HT1080 (cell line): ENCODE measurements at regions not wholly inside any gene's neighbourhood (a gene's known extent, or its start where the extent isn't known, plus 50 kb on each side); places are given as distances from the start of the nearest gene placed in this dataset.
"Not testable (repeated sequence)": the region's sequence is repeated elsewhere in the genome, so short reads cannot be mapped to it uniquely, and the experiment has no call there.

Experiments
- DNase-seq: peaks from one replicate; pipeline ENCODE4 v3.0.0-alpha.2; 2015; ENCODE audit warnings: low read depth

DNA sequence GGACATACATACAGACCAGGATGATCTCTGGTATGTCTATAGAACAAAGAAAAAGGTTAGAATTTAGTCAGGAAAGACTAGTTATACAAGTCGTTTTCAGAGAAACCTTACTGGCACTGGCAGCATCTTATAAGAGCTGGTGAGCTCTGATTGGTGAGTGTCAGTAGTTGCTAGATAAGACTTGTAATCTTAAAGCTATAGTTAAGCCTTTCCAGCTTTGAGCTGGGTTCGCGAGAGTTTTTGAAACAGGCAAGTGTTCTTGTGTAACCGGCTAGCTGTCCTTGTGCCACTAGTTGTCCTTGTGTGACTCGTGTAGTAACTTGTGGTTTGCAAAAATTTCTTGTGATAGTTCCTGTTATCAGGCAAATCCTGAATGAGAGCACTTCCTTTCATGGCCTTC, 740.9 kb downstream of the GALC start:
- no peak for DNase-seq

DNA sequence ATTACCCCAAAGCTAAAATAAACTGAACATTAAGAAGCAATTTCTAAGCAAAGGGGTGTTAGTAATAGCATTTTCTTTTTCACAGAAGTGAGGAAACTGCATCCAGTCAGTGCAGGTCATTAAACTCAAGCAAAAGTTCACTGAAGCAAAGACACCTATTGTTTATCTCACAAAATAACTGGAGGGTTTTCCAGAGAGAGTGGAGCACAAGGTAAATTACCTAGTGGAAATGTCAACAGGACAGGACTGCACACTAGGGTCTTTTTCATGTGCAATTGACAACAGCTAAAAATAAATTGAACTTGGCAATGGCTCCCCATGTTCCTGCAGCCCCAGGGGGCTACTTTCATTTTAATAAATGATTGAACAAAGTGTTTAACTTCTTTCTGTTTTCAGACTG, 742.0 kb downstream of the GALC start:
- no peak for DNase-seq

DNA sequence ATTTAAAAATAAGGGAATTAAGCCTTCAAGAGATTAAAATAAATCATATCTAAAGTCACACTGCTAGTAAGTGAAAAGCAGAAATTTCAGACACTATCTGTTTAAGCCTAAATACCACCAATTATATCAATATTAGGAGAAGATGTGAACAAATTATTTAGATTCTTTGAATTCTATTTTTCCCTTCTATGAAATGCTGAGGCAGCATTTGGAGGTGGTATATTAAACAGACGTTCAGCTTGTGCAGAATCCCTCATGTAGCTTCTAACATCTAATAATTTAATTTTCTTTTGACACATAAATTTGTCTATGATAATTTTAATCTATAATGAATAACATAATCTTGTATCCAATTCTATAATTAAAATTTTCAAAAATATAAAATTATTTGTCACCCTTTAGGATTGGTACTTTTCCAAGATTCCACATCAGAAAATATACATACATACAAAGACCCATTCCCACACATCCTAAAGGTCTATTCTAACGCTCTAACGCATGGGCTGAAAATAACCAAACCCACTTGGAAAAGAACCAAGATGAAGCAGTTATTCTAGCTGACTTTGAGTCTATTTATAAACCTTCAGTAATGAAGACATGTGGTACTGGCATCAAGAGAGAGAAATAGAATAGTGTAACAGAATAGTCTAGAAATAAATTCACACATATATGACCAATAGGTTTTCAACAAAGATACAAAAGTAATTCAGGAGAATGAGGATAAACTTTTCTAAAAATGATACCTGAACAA, 751.8 kb downstream of the GALC start:
- no peak for DNase-seq

DNA sequence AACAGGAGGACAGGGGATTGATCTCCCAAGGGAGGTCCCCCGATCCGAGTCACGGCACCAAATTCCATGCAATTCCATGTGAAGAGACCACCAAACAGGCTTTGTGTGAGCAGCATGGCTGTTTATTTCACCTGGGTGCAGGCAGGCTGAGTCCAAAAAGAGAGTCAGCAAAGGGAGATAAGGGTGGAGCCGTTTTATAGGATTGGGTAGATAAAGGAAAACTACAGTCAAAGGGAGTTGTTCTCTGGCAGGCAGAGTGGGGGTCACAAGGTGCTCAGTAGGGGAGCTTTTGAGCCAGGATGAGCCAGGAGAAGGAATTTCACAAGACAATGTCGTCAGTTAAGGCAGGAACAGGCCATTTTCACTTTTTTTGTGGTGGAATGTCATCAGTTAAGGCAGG, 752.7 kb downstream of the GALC start:
- DNase-seq = not testable (repeated sequence)

DNA sequence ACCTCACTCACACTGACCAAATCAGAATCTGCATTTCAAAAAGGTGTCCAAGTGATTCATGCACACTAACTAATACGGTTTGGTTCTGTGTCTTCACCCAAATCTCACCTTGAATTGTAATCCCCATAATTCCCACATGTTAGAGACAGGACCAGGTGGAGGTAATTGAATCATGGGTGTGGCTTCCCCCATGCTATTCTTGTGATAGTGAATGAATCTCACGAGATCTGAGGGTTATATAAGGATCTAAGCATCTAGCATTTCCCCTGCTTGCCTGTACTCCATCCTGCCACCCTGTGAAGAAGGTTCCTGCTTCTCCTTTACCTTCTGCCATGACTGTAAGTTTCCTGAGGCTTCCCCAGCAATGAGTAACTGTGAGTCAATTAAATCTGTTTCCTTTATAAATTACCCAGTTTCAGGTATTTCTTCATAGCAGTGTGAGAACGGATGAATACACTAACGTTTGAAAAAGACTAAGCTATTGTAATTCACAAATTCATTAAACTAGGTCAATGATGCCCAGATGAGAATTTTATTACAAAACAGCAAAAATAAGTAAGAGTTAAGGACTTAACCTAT, 759.1 kb downstream of the GALC start:
- peak; percentile 38 for DNase-seq

DNA sequence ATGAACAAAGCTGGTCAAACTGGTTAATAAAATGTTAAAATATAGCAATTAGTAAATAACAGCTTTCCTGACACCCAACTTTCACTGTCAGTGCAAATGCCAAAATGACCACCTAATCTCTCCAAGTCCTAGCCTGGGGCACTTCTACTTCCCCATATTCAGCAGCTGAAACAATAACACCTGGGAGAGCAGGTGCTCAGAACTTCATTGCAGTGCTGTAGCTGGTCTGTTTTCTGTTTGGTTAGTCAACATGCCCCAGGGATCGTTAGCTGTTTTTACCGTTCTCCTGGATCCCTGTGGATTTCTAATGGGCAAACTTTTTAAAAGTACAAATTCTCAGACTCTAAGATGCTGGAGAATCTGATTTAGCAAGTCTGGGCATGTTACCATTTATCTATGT, 759.7 kb downstream of the GALC start:
- no peak for DNase-seq

DNA sequence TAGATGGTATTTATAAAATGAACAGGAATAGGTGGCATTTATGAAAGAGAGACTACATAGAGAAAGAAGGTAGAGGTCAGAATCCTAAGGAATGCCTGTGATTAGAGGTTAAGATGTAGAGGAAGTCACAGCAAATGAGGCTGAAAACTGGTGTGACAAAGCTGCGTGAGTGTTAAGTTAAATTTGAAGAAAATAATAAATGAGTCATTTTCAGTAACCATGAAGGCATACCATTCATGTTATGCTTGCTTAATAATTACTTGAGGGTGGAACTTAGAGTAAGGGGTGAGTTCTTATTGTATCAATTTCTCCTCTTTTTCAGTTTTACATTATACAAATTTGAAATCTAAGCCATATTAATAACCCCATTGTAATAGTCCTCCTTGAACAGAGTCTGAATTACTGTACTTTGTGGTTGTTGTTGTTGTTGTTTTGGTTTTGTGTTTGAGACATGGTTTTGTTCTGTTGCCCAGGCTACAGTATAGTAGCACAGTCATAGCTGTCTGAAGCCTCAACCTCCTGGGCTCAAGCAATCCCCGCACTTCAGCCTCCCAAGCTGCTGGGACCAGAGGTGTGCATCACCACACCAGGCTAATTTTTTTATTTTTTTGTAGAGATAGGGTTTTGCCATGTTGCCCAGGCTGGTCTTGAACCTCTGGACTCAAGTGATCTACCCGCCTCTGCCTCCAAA, 761.5 kb downstream of the GALC start:
- peak; percentile 13 for DNase-seq

DNA sequence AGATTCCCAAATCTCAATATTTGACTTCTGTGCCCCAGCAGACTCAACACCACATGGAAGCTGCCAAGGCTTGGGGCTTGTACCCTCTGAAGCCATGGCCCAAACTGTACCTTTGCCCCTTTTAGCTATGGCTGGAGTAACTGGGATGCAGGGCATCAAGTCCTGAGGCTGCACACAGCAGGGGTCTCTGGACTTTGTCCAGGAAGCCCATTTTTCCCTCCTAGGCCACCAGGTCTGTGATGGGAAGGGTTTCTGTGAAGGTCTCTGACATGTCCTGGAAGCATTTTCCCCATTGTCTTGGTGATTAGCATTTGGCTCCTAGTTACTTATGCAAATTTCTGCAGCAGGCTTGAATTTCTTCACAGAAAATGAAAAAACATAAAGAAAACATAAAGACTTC, 762.3 kb downstream of the GALC start:
- DNase-seq = no peak

DNA sequence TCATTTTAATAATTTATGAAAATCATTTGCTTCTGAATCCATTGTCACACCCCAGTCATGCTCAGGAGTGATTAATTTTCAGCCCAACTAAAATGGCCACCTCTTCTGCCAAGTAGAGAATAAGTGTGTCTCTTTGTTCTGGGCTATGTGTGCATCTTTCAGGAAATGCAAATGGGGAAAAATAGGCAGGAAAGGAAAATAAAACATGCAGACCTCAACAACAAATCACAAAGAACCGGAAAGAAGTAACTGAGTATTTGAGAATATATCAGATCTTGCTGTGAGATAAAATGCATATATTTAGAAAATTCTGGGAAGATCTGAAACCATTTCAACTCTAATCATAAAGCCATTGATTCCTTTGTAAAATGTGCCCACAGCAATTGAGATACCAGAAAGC, 763.9 kb downstream of the GALC start:
- no peak for DNase-seq

DNA sequence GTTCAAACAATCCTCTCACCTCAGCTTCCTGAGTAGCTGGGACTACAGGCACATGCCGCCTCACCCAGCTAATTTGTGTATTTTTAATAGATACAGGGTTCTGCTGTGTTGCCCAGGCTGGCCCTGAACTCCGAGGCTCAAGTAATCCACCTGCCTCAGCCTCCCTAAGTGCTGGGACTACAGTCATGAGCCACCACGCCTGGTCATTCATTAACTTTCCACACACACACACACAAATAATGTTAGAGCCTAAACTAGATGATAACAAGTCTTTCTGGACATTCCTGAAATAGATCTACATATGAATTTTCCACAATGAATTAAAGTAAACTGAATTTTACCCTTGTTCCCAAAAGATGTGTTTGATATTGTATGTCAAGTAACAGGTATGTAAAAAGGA, 776.0 kb downstream of the GALC start:
- no peak for DNase-seq

DNA sequence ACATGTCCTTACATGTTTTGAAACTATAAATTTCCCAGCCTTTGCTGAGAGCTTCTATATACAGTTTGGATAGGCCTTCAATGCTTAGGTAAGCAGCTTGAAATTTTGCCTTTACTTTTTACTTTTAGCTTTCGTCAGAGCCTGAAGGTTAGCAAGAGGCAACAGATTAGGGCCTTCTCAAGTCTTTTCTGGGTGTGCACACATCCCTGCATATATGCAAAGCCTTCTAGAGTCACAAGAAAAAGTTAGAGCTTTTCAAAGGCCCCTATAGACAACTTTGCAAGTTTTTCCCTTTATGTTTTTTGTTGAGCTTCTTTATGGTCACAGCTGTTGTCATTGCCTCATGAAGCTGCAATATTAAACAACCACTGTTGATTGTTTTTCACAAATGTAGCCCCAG, 778.4 kb downstream of the GALC start:
- DNase-seq = no peak

DNA sequence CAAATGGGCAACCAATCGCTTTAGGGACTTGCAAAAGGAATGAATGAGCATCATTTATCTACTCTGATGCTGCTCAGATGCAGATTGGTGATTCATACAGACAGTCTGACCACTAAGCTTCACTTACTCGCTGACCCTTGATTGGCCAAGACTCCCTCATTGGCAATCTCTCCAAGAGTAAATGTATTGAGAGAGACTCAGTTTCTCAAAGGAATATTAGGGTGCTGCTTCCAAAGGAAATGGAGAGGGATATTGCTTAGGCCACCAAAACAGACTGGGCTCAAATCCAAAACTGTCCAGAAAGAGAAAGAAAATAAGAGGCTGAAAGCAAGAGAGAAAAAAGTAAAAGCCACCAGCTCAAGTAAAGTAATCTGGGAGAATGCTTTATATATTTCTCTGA, 785.2 kb downstream of the GALC start:
- DNase-seq = peak; percentile 2

DNA sequence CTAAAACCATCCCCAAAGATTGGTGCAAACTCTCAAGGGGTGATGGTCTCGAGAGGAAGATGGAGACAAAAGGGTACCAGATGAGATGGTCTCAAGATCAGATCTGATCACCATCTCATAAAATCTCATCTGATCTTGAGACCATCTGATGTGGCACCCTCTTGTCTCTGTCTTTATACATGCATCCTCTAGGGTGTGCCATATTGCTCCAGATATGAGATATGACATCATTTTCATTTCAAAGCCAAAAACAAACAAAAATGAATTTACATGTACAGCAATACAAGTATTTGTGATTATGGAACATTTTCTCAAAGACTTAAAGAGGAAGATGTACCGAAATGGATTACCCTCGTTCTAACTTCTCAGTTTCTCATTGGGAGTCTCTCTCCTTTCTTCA, 787.2 kb downstream of the GALC start:
- no peak for DNase-seq

DNA sequence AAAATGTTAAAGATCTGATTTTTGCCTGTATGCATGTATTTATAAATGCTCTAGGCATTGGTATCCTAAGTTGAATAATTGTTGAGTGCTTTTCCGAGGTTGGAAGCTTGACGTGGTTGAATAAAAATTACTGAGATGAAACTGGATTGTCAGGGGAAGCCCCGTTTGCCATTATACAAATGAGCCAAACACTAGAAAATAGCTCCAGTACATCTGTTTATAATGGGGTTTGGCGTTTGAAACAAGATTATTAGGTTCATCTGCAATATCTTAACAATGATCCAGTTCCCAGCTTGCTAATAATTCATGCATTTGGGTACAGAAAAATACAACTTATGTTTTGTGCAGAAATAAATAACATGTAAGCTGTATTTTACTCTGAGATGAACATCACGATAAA, 789.6 kb downstream of the GALC start:
- no peak for DNase-seq

DNA sequence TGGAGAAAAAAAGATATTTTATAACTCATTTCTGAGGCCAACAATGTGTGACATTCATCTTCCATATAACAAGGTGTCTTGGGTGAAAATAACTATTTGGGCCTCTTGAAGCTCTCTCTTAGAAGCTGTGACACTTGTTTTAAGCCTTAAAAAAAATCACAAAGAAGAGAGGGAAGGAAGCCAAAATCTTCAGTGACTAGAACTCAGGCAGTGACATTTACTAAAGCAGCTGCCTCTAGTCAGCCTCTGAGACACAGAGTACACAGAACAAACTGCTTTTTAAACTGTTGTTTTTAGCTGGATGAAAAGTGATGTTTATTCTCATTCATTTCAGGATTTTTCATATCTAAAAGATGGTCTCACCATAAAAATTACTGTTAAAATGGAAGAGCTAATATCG, 793.6 kb downstream of the GALC start:
- no peak for DNase-seq

DNA sequence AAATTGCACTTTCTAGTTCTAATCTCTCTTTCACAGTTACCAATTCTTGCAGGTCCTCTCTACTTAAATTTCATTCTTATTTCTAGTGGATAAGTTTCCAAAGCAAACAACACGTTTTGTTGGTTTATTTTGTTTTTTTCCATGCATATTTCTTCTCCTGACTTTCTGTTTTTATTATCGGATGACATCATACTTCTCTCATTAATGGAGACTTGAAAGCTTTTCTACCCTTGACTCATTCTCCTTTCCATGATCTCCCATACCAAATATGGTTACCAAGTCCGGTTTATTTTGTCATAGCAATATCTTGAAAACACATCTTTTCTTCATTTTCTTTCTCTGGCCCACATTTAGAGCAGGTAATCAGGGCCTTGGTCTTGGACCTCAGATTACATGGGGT, 796.5 kb downstream of the GALC start:
- no peak for DNase-seq

DNA sequence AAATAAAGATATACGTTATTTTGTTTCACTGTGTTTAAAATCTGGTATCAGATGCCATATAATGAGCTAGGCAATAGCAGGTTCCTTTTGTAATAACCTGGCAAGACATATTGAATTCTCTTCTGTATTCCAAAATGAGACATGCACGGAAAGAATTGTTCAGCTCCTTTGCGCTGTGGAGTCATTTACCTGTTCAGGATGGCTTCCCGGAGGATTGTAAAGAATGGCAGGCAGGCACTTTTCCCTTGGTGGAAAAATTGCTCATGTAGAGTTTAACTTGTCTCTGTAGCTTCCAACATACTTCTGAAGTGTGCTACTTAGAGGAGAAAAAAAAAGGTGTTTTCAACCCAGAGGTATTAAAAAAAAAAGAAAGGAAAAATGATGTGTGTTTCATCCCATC, 805.2 kb downstream of the GALC start:
- no peak for DNase-seq

DNA sequence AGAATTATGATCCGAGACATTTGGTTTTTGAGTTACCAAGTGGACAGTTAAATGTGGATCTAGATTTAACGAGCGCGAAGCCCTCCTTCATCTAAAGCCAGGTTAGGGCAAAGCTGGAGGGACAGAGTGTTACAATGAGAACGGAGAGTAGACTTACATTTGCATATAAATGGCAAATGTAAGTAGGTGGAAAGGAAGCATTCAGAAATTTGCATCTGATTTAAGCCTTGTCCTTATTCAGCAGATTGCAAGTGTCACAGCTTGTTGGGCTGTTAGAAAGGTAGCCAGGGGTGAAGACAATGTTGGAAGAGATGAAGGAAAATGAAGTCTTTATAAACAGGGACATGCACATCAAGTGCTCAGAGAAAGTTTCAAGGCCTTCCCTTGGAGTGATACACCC, 806.2 kb downstream of the GALC start:
- DNase-seq = no peak

DNA sequence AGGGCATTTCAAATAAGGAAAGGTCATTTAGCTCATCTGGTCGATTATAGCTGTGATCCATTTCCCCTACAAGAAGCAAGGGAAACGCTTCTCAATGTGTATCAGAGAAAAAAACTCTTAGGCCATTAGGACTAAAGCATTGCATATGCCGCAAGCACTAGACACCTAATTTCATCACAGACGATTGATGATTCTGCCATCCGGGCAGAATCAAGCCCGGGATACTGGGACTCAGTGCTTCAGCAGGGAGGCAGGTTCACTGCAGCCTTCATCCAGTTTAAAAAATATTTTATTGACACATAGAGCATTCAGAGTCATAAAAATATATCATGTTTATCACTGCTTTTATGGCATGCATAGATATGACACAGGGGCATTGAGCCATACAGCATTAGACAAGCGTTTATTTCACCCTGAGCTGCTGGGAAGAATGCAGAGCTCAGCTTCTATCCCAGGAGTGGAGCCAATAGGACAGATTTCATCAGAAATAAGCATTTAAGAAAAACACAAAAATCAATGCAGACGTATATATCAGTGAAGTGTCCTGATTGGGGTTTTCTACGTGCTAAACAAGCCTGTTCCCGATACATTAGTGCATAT, 806.9 kb downstream of the GALC start:
- DNase-seq = no peak

DNA sequence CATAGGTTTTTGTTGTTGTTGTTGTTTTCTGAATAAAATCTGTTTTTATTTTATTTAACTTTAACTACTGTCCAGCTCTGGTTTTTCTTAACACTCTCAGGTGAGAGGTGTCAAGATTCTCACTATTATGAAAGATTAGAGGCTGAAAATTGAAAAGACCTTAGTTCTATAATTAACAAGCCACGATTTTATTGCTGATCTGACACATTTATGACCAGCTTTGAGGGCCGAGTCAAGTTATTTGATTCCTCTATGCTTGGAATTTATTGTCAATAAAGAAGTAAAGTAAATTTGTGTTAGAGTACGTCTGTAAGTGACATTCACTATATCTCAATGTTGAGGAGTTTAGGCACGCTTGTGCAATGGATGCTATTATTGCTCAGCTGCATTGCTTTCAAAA, 808.8 kb downstream of the GALC start:
- no peak for DNase-seq

DNA sequence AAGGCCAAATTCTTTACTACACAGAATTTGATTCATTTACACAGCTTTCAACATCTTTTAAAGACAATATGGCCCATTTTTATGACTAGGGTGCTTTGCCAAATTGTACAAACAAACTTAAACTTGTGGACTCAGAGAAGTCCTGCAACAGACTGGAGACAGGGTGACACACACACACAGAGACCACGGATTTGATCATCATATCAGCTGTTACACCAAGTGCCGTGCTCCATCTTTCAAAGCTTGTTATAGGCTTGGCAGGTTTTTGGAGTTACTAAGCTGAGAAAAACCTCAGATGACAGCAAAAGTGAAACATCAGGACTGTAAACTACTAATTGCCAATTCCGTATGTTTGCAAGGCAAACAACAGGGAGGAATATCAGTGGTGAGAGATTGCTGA, 811.7 kb downstream of the GALC start:
- no peak for DNase-seq

DNA sequence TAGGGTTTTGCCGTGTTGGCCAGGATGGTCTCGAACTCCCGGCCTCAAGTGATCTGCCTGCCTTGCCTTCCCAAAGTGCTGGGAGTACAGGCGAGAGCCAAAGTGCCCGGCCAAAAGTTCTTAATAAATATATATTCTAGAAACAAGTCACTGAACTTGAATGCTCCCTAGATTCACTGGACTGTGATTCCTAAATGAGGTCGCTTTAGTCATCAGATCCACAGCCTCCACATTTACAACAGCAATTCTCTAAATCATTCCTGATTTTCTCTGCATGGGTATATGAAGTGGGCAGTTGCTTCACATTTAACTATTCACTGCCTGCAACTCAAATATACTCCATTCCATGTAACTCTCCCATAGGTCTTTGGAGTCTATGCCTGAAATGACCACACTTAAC, 813.0 kb downstream of the GALC start:
- no peak for DNase-seq

DNA sequence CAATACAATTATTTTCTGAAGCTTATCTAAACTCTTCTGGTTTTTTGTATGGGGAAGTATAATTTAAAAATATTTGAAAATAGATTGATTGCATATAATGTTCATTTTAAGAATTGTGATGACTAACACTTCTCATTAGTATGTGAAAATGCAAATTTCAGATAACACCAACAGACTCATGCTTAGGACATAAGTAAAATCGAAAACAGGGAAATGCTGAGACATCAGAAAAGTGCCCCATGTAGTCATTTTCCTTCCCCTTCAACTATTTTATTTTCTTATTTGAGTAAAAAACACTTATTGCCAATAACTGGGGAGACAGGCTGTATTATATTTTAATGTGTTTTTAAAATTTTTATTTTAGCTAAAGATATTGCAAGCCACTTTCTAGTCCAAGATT, 814.7 kb downstream of the GALC start:
- no peak for DNase-seq
